HG03469 (cell line): ENCODE measurements at regions not wholly inside any gene's neighbourhood (a gene's known extent, or its start where the extent isn't known, plus 50 kb on each side); places are given as distances from the start of the nearest gene placed in this dataset.

Experiments
- ATAC-seq: cut with Tn5 transposase; IDR thresholded peaks from one replicate; pipeline ENCODE4 v1.9.1; 2021; ENCODE audit warnings: mild to moderate bottlenecking, moderate library complexity, moderate number of reproducible peaks; ENCODE audit not compliant: unreplicated experiment

DNA sequence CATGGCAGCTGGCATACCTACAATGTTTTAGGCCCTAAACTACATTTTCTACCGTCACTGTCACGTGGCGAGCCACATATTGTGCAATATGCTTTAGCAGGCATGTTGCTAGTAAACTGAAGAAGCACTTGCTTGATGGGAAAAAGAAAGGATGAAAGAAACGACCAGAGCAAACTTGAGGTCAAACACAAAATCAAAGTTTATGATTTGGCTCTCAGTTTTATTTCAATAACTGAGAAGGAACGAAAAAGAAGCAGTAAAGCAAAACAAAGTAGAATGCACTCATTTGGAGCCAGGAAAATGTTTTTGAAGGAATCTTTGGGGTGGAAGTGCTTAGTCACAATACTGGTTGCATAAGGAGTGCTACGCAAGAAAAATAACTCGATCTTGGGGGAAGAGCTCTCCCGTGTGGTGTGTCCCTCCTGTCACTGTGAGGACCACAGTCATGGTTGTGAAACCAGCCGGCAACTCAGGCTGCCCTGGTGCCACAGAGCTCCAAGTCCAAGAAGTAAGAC lies 349.8 kb downstream of the RBM43 start:
- no peak for ATAC-seq

DNA sequence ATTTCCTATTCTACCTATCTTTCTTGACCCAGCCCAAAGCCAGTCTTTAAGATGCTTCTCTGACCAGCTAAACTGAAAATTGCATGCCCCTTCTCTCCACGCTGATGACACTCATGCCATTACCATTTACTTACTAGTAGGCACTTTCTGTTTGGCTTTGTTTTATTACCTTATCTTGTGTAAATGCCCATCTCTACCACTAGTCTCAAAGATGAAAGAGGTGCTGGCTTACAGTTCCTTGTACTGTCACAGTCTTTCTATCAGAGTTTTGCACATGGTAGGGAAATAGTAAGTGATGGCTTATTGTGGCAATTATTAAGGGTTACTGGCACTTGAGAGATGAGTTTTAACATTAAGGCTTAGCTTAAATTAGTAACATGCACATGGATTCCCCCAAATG lies 352.1 kb downstream of the RBM43 start:
- ATAC-seq: no peak

DNA sequence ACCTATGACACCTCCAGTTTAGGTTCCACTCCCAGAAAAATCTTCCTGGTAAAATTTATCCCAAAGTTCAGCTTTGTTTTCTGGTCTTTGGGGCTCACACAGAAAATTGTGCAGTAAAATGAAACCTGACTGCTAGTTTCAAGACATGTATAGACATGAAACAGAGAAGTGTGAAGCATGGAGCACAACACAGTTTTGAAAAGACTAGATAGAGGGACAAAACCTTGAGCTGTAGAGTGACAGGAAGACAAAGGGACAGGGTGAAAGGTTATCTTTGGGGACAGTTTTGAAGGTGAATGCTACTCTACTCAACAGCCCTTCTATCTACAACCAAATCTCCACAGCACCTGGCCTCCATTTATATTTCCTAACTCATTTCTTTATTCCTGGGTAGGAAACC lies 352.6 kb downstream of the RBM43 start:
- peak; percentile 64 for ATAC-seq

DNA sequence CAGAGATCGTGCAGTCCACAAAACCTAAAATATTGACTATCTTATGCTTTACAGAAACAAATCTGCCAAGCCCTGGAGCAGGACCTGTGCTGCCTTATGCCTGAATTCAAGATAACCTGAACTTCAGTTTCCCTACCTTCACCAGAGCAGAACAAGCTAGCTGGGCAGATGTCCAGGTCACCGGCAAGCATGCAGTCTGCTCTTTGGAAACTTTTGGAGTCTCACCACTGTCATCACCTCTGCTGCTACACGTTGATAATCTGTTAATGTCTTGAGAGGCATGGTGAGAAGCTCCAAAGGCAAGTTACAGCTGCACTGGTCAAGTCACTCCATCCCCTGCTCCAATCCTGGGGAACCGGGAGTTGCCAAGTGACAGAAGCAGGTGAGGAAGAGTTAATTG lies 354.2 kb downstream of the RBM43 start:
- no peak for ATAC-seq

DNA sequence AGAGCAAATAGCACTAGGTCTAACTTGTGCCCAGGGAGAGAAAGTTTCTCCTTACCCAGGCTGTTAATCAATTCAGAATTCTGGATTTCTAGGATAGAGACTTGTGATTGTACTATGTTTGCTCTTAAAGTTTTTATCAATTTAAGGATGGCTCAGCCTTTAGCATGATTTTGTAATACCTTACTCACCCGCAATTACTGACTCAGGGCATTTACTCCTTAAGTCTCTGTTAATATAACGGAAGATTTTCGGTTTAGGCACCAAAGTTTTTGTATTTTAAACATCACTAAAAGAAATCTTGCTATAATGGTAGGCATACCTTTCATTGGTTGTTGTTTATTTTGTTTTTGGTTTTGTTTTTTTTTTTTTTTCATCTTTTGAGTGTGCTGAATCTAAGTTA lies 358.2 kb downstream of the RBM43 start:
- ATAC-seq: no peak

DNA sequence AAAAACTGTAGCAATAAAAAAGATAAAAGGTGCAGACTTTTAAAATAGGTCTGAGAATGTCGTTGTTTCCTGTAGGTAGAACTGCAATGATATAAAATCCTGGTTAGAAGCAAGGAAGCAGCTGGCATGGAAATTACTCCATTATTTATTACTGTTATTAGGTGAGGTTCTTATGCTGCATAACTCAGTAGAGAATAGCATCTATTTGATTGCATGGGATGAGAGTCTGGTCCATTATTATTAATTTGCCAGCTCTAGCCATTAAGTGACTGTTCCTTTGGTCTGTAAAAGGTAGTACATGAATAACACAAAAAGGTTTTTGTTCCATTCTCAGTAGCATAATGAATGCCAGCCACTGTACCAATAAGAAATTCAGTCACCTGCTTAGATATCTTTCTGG lies 358.6 kb downstream of the RBM43 start:
- no peak for ATAC-seq

DNA sequence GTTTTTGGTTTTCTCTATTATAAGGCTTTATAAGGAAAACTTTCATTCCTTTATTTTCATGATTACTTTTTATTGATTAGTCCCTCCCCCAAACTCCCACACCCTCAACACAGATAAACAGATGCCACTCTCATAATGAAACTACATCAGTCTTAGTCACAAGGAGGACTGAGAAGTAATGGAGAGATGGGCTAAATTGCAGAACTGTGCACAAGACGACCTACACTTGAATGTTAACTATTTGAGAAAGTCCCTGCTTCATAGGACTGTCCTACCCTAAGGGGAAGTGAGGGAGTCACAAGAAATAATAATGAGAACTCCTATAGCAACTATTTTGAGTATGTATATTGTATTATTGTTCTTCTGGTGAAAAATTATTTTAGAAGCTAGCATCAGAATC lies 360.8 kb downstream of the RBM43 start:
- no peak for ATAC-seq

DNA sequence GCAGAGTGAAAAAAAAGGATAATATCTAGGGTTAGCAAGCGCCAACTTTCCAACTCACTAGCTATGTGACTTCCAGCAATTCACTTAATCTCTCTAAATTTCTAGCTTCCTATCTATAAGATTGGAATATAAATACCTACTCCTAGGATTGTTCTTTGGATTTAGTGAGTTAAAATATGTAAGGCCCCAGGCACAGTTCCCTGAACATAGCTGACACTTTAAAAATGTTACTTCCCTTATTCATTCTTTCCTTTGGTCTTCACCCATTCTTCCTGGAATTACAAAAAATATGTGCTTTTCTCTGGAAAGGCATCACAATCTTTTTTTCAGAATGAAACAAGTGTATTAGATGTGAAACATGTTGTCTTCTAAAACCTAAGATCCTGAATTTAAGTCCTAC lies 365.7 kb downstream of the RBM43 start:
- ATAC-seq: no peak

DNA sequence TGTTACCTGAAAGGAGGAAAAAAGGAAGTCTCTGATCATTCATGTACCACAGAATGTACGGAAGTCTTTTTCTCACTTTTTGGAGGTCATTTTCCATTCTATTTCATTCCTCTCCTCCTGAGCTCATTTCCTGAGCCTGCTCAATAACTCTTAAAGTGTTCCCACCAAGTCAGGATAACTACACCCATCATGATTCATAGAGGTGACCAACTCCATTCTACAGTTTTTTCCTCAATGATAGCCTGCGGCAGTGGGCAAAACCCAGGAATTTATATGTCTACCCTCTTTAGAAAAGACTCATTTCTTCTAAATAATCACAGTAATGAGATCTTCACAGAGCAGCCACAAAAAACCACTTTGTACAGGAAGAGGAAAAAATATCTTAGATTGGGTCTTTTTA lies 372.5 kb downstream of the RBM43 start:
- no peak for ATAC-seq

DNA sequence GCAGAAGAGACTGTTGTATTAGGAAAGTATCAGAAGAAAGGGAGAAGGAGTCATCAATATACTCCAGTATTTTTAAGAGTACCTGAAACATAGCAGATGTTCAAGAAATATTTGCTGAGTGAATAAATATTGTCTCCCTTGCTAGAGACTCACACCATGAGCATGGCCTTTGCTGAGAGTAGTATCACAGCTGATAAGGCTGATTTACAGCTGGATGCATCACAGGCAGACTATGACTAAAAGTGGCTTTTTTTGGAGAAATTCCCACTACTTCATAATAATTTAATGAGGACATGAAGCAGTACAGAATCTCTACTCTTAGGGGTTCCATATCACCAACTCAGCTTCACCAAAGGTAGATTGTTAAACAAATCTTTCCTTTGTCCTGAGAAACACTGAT lies 373.3 kb downstream of the RBM43 start:
- no peak for ATAC-seq

DNA sequence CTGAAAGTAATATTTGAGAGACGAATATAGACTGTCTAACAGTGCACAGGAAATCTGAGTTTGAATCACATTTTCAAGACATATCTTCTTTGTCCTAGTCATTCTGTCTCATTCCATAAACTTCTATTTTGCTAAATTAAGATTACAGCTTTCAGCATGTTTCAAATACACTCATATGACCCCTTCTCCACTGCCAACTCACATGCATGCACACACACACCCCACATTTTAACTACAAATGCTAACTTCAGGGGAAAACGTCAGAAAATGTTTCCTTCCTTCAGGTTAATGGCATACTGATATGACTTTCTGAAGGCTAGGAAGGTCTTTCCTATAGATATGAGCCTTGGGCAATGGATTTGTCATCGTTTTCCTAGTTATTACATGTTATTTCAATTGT lies 373.7 kb downstream of the RBM43 start:
- ATAC-seq: no peak

DNA sequence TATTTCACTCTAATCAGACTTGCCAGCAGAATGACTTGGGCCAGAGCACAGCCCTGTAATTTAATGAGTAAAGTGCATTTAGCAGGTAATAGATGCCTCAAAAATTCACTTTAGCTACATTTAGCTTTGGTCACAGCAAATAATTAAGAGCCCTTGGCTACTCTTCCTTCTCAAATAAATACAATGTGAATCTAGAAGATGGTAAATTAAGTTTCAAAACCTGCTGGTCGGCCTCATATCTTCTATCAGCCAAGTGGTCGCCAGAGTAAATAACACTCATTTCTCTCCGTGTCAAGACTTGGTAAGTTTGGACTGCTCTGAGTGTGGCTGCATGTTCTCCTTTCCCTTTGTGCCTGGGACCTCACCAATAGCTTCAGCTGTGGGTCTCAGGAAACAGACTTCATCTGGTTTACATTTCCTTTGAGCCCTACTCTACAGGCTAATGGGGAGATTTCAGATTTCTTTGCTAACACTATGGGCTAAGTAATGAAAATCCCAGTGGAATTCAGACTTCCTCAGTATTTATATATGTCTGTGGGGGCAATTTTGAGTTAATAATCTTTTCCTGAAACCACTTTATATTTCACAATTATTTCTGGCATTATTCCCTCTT lies 375.8 kb downstream of the RBM43 start:
- no peak for ATAC-seq

DNA sequence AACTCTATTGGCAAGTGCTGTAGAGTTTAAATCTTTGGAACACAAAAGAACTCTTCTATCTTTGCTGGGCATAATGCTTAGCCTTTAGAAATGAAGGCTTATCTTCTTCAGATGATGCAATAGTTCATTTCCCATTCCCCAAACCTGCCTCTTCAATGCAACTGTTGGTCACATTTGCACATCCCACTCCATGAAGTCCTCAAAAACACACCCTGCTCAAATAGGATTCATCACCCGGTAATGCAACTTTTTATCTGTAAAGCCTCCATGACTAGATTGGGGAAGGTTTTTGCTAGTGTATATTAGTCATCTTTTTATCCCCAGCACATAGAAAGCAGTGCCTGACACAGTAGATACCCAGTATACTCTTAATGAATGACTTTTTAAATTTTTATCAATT lies 376.4 kb downstream of the RBM43 start:
- ATAC-seq: no peak

DNA sequence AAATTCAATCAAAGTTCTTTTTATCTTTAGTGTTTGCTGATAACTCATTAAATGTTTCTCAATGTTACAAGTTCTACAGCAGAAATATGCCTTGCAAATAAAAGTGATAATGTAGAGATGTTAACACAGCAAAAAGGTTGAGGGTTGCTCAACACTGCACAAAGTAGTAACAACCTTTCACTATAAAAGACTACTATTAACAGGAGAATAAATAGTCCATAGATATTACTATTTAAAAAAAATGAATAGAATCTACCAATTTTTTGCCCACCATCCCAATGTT lies 378.1 kb downstream of the RBM43 start:
- ATAC-seq: no peak

DNA sequence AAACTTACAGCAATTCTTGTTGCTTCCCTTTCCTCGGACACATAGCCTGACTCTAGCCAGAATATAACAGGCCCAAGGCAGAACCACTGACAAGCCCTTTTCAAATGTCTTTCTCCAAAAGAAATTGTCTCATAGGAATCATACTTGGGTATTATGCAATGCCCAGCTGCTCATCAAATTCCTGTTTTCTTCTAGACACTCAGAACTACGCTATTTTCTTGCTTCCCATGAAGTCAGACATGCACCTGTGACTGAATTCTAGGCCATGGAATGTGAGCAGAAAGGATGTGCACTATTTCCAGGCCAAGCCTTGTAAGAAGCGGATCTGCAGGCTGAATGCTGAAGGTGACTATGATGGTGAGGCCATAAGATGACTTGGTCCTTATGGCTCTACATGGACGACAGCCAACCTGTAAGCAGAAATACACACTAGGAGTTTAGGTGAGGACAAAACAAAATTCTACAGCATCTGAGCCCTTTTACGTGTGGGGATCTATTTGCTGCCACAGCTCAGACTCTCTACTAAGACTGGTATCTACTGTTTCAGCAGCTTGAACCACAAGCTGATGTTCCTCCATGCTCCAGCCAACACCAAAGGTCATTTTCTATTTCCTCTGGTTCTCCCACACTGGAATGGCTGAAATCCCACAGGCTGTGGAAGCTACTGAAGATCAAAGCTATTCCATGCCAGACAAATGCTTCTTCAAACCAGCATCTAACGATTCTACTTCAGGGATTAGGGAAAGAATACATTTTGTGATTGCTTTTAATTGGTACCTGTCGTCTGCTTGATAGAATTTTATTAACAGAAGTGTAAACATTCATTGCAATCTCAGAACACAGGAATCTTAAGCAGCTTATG lies 378.7 kb downstream of the RBM43 start:
- no peak for ATAC-seq

DNA sequence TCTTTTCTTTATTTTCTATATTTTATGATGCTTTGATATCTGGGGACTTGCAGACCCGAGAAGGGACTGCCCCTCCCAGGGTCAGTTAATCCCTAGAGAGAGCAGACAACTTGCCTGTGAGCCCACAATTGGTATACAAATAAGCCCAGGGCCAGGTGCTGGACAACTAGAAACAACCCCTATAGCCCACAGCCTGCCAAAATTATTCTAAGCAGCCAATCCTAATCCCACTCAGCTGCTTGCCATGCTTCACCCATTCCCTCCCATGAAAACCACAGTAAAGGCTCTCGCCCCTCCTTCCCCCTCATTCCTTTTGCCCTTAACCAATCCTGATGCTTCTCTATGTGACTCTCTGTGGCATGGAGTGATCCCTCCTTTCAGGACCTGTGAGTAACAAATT lies 380.7 kb downstream of the RBM43 start:
- ATAC-seq: no peak

DNA sequence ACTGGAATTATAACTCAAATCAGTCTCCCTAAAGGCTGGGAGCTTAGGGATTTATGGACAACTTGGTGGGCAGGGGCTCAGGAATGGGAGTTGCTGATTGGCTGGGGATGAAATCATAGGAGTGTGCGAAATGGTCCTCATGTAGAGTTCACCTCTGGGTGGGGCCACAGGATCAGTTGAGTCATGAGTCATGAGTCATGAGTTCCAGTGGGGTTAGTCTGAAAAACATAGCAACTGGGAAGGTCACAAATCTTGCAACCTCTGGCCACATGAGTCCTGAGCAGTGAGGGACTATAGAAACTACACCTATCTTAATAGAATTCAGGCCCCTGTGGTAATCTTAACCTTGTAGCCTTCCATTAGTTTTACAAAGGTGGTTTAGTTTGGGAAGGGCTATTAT lies 383.3 kb downstream of the RBM43 start:
- no peak for ATAC-seq

DNA sequence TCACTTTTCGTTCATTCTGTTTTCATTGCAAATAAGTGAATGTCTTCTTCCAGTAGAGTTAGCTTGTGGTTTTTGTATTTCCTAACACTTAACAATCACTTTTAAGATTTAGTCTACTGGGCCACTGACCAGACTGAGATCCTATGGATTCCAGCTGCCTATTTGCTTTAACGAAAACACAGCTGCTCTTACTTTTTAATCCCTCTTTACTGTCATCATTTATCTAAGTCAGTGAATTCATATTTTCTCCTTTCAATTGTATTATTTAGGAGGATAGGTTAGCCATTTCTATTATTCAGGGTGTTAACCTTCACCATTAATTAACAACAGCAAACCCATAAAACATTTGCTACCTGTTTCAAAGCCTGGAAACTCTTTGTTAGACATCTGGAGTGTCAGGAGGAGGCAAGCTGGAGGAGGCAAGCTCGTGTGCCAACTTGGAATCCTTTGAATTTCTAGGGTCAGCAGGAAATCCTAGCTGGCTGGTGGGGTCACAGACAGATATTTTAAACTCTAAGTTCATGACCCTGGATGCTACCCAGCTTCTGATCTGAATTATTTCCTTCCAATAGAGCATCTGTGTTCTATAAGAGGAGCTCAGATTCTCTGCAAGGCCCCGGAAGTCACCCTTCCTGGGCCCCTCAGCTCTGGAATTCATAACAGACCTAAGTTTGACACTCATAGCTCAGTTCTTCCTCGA lies 385.3 kb downstream of the RBM43 start:
- no peak for ATAC-seq

DNA sequence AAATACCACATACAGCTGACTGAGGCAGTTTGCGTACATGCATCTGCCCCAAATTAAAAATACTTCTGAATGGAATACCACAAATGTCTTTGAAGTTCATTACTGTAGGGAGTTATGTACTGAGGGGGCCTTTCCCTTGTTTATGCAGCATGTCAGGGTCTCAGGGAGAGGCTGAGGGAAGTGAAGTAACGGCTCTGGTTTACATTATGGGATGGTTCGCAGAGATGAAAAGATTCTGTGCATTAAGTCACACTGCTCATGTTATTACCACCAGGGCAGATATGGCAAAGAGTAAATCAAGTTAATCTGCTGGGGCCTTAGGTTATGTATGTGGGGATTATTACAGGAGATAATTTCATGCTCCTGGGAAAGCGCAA lies 385.9 kb upstream of the RND3 start:
- no peak for ATAC-seq

DNA sequence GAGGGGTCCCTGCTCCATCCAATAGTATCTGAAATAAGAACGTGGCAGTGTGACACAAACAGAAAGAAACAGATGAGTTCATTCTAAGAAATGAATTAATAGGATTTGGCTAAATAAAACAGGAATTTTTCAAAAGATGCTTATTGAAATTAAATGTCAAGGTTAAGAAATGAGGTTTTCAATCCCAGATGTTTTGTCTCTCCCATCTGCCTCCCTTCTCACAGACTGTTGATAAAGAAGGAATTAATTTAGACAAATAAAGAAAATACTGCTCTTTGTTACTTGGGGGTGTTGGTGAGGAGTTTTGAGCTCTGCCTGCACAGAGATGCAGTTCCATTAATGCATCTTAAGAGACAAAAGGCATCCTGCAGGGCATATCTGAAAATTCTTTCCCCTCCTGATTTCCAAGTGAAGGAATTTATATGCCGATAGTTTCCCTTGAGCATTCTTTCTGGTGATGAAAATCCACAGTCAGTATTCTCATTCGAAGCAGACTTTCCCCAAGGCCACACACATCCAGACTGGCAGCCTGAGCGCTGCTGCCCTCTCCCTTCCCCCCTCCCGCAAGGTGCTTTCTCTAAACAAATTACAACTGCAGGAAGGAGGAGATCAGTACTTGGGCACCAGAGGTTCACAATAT lies 385.4 kb upstream of the RND3 start:
- no peak for ATAC-seq

DNA sequence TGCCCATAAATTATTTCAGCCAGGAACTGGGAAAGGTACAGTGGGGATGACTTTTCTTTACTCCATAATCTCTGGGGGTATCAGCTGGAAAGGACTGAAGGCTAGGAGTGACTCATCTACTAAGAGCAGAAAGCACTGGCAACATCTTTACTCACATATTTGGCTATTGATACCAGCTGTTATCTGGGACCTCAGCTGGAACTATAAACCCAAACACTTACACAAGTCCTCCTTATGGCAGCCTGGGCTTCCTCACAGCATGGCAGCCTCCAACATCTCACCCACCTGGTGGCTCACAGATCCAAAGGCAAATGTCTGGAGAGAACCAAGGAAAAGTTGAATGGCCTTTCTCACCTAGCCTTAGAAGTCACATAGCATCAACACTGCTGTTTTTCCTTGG lies 379.0 kb upstream of the RND3 start:
- no peak for ATAC-seq

DNA sequence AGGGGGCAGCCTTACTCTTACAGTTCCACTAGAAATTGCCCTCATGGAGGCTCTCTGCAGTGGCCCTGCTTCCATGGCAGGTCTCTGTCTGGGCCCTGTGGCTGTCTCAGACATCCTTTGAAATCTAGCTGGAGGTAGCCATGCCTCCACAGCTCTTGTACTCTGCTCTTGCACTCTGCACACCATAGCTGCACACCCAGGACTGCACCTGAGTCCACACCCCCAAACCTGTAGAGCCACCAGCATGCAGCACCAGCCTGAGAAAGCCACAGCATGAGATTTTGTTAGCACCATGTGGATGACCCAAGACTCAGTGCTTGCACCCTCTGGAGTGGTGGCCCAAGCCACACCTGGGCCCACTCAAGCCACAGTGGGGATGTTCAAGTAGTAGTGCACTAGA lies 376.2 kb upstream of the RND3 start:
- no peak for ATAC-seq
